ENCODE measurements at regions not wholly inside any gene's neighbourhood (a gene's known extent, or its start where the extent isn't known, plus 50 kb on each side); places are given as distances from the start of the nearest gene placed in this dataset.
"Not testable (repeated sequence)": the region's sequence is repeated elsewhere in the genome, so short reads cannot be mapped to it uniquely, and the experiment has no call there.

DNA sequence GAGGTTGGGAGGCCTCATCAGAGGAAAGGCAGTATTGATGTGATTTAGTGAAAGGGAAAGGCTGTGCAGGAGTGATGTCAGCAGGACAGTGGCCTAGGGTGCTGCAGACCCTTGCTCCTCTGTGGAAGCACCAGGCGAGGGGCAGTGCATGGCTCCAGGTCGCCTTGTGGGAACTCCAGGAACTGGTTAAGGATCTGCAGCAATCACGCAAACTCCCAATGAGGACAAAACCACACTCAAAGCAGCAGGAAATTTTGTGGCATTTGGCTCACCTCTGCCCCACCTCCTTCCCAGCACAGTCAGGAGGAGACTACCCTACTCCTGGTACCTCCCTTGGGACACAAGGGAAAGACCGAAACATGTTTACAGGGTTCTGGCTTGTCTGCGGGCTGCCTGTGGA, 251.5 kb downstream of the GADD45G start:
- not testable (repeated sequence) for H2BK120ac ChIP-seq (ENCODE audit: low read depth, low read length); H3K4me3 ChIP-seq (ENCODE audit: low read length in 2 of 2); H2AFZ ChIP-seq (ENCODE audit: low read length); H4K91ac ChIP-seq (ENCODE audit: low read depth, low read length, poor library complexity); H3K27me3 ChIP-seq (ENCODE audit: control insufficient read depth in 3 of 3, insufficient read depth in 3 of 3, low read depth in 1 of 3, low read length in 3 of 3); DNase-seq (ENCODE audit: low spot score); H3K4me2 ChIP-seq (ENCODE audit: insufficient read depth, low read length, poor library complexity, severe bottlenecking); H3K9me3 ChIP-seq (replicated peaks in 1 of 2; ENCODE audit: control insufficient read depth in 2 of 2, insufficient read depth in 1 of 2, low read depth in 1 of 2, low read length in 2 of 2); H3K9ac ChIP-seq (ENCODE audit: low read depth, low read length, poor library complexity); H2BK12ac ChIP-seq (ENCODE audit: low read length); H3K4ac ChIP-seq (ENCODE audit: low read length); H2AK5ac ChIP-seq (ENCODE audit: low read depth, low read length); H2BK5ac ChIP-seq (ENCODE audit: low read length); H3K23ac ChIP-seq (ENCODE audit: low read depth, low read length, poor library complexity); H4K8ac ChIP-seq (ENCODE audit: low read depth, low read length); H3K79me1 ChIP-seq (ENCODE audit: low read depth, low read length); H3K14ac ChIP-seq (ENCODE audit: low read length); H3K27ac ChIP-seq (replicated peaks; ENCODE audit: low read length); H3K18ac ChIP-seq (ENCODE audit: low read length); H3K4me1 ChIP-seq (ENCODE audit: control insufficient read depth in 2 of 2, insufficient read depth in 1 of 2, low read depth in 1 of 2, low read length in 2 of 2); H3K36me3 ChIP-seq (replicated peaks in 1 of 2; ENCODE audit: control insufficient read depth in 2 of 2, insufficient read depth in 2 of 2, low read length in 2 of 2); H2BK15ac ChIP-seq (ENCODE audit: low read length)
- no CpG with 5 or more reads among the region's 5 CpGs for WGBS, 2 donors (ENCODE audit: extremely low coverage in 2 of 2, insufficient read length in 2 of 2, insufficient replicate concordance in 1 of 2)

- H2BK15ac ChIP-seq (ENCODE audit: low read length); H3K4me2 ChIP-seq (ENCODE audit: insufficient read depth, low read length, poor library complexity, severe bottlenecking); H3K4me3 ChIP-seq (ENCODE audit: low read length in 2 of 2); H4K8ac ChIP-seq (ENCODE audit: low read depth, low read length); H3K14ac ChIP-seq (ENCODE audit: low read length); H2AK5ac ChIP-seq (ENCODE audit: low read depth, low read length); H2BK12ac ChIP-seq (ENCODE audit: low read length); H3K36me3 ChIP-seq (replicated peaks in 1 of 2; ENCODE audit: control insufficient read depth in 2 of 2, insufficient read depth in 2 of 2, low read length in 2 of 2); H3K27ac ChIP-seq (replicated peaks; ENCODE audit: low read length); H4K91ac ChIP-seq (ENCODE audit: low read depth, low read length, poor library complexity); H2AFZ ChIP-seq (ENCODE audit: low read length); H3K4ac ChIP-seq (ENCODE audit: low read length); H3K23ac ChIP-seq (ENCODE audit: low read depth, low read length, poor library complexity); H3K79me1 ChIP-seq (ENCODE audit: low read depth, low read length); H3K18ac ChIP-seq (ENCODE audit: low read length); H3K9me3 ChIP-seq (replicated peaks in 1 of 2; ENCODE audit: control insufficient read depth in 2 of 2, insufficient read depth in 1 of 2, low read depth in 1 of 2, low read length in 2 of 2); H2BK120ac ChIP-seq (ENCODE audit: low read depth, low read length); H3K27me3 ChIP-seq (ENCODE audit: control insufficient read depth in 3 of 3, insufficient read depth in 3 of 3, low read depth in 1 of 3, low read length in 3 of 3); DNase-seq (ENCODE audit: low spot score); H3K4me1 ChIP-seq (ENCODE audit: control insufficient read depth in 2 of 2, insufficient read depth in 1 of 2, low read depth in 1 of 2, low read length in 2 of 2); H3K9ac ChIP-seq (ENCODE audit: low read depth, low read length, poor library complexity); H2BK5ac ChIP-seq (ENCODE audit: low read length): not testable (repeated sequence)
Observed at GRCh38 chr9:89856950-89857349, 252.1 kb downstream of the GADD45G start.

DNA sequence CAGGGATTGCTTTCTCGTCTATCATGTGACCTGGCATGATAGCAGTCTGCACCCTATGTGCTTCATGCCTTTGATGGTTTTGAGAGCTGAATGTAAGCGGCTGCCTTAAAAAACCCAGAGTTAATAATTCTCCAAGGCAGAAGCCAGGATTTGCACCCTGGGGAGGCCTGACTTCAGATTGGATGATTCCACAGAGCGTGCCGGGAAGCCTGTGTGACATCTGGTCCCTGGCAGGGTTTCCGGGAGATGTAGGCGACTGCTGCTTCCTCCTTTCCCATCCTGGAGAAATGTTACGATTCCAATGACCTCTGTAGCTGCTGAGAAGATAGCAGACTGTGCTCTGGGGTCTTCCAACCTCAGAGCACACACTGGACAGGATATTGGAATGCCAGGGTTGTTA, 255.0 kb downstream of the GADD45G start:
- WGBS, 2 donors (ENCODE audit: extremely low coverage in 2 of 2, insufficient read length in 2 of 2, insufficient replicate concordance in 1 of 2) = no CpG with 5 or more reads among the region's 7 CpGs
- not testable (repeated sequence) for H2BK15ac ChIP-seq (ENCODE audit: low read length); H3K27ac ChIP-seq (replicated peaks; ENCODE audit: low read length)

DNA sequence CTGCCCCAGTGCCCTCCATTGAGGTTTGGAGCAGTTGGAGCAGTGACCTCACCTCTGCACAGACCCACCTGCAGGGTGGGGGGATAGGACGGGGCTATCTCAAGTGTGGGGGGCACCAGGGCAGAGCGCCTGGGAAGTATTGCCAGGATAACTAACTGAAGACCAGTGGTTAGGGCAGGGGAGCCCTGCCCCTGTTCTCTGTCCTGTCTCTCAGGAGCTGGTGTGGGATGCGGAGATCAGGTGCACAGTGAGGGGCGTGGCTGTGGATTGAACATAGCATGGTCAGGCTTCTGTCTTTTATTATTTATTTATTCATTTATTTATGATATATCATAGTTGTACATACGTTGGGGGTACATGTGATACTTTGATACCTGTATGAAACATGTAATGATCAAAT, 256.6 kb downstream of the GADD45G start:
- not testable (repeated sequence) for H3K4ac ChIP-seq (ENCODE audit: low read length); H3K79me1 ChIP-seq (ENCODE audit: low read depth, low read length); H3K27ac ChIP-seq (replicated peaks; ENCODE audit: low read length); H3K9ac ChIP-seq (ENCODE audit: low read depth, low read length, poor library complexity); H3K14ac ChIP-seq (ENCODE audit: low read length); H3K9me3 ChIP-seq (replicated peaks in 1 of 2; ENCODE audit: control insufficient read depth in 2 of 2, insufficient read depth in 1 of 2, low read depth in 1 of 2, low read length in 2 of 2); H2BK120ac ChIP-seq (ENCODE audit: low read depth, low read length); H2BK15ac ChIP-seq (ENCODE audit: low read length); H2BK5ac ChIP-seq (ENCODE audit: low read length); DNase-seq (ENCODE audit: low spot score); H3K4me3 ChIP-seq (ENCODE audit: low read length in 2 of 2); H4K8ac ChIP-seq (ENCODE audit: low read depth, low read length); H2AK5ac ChIP-seq (ENCODE audit: low read depth, low read length); H2BK12ac ChIP-seq (ENCODE audit: low read length); H3K23ac ChIP-seq (ENCODE audit: low read depth, low read length, poor library complexity); H4K91ac ChIP-seq (ENCODE audit: low read depth, low read length, poor library complexity); H3K4me1 ChIP-seq (ENCODE audit: control insufficient read depth in 2 of 2, insufficient read depth in 1 of 2, low read depth in 1 of 2, low read length in 2 of 2); H3K27me3 ChIP-seq (ENCODE audit: control insufficient read depth in 3 of 3, insufficient read depth in 3 of 3, low read depth in 1 of 3, low read length in 3 of 3); H2AFZ ChIP-seq (ENCODE audit: low read length); H3K18ac ChIP-seq (ENCODE audit: low read length); H3K36me3 ChIP-seq (replicated peaks in 1 of 2; ENCODE audit: control insufficient read depth in 2 of 2, insufficient read depth in 2 of 2, low read length in 2 of 2); H3K4me2 ChIP-seq (ENCODE audit: insufficient read depth, low read length, poor library complexity, severe bottlenecking)
- no CpG with 5 or more reads among the region's 5 CpGs for WGBS, 2 donors (ENCODE audit: extremely low coverage in 2 of 2, insufficient read length in 2 of 2, insufficient replicate concordance in 1 of 2)

More for the DNA sequence above, 255.0 kb downstream of the GADD45G start:
- H2AK5ac ChIP-seq (ENCODE audit: low read depth, low read length); H3K4me3 ChIP-seq (ENCODE audit: low read length in 2 of 2); H3K14ac ChIP-seq (ENCODE audit: low read length); H3K27me3 ChIP-seq (ENCODE audit: control insufficient read depth in 3 of 3, insufficient read depth in 3 of 3, low read depth in 1 of 3, low read length in 3 of 3); H3K4me1 ChIP-seq (ENCODE audit: control insufficient read depth in 2 of 2, insufficient read depth in 1 of 2, low read depth in 1 of 2, low read length in 2 of 2); H3K36me3 ChIP-seq (replicated peaks in 1 of 2; ENCODE audit: control insufficient read depth in 2 of 2, insufficient read depth in 2 of 2, low read length in 2 of 2); H3K18ac ChIP-seq (ENCODE audit: low read length); H3K79me1 ChIP-seq (ENCODE audit: low read depth, low read length); H2BK120ac ChIP-seq (ENCODE audit: low read depth, low read length); H3K4me2 ChIP-seq (ENCODE audit: insufficient read depth, low read length, poor library complexity, severe bottlenecking); DNase-seq (ENCODE audit: low spot score); H2AFZ ChIP-seq (ENCODE audit: low read length); H3K9me3 ChIP-seq (replicated peaks in 1 of 2; ENCODE audit: control insufficient read depth in 2 of 2, insufficient read depth in 1 of 2, low read depth in 1 of 2, low read length in 2 of 2); H2BK12ac ChIP-seq (ENCODE audit: low read length); H2BK5ac ChIP-seq (ENCODE audit: low read length); H3K9ac ChIP-seq (ENCODE audit: low read depth, low read length, poor library complexity); H3K23ac ChIP-seq (ENCODE audit: low read depth, low read length, poor library complexity); H3K4ac ChIP-seq (ENCODE audit: low read length); H4K8ac ChIP-seq (ENCODE audit: low read depth, low read length); H4K91ac ChIP-seq (ENCODE audit: low read depth, low read length, poor library complexity): not testable (repeated sequence)

Measured in neuronal stem cell (in vitro differentiated cells).